ENCODE measurements at regions not wholly inside any gene's neighbourhood (a gene's known extent, or its start where the extent isn't known, plus 50 kb on each side); places are given as distances from the start of the nearest gene placed in this dataset.

DNA sequence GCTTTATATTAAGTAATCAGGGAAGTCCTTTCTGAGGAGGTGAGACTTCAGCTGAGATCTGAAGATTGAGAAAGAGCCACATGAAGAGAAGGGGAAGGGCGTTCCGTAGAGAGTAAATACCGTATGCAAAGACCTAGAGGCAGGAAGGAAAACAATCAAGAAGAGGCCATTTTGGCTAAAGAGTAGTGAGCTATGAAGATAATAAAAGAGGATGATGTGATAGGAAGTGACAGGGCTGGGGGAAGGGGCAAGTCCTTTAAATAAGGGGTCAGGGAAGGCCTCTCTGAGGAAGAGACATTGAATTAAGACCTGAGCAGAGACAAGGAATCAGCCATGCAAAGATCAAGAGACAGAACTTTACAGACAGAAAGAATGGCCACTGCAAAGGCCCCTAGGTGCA, 86.2 kb downstream of the ZIC3 start:
- Histone ChIP-seq H3K9me3 (ENCODE audit: control extremely low read depth in 1 of 3, control insufficient read depth in 2 of 3, insufficient read depth in 1 of 3, low read length in 2 of 3) (no peaks in the 10 kb centered on the region), H4K20me1 (ENCODE audit: control insufficient read depth, insufficient read depth, low read length, poor library complexity, severe bottlenecking) (no peaks in the 10 kb centered on the region), H2AFZ (ENCODE audit: insufficient read depth, low read depth, low read length, poor library complexity, severe bottlenecking) (no peak overlapping the region), H3K4me2 (replicated peaks; ENCODE audit: low read depth, low read length, poor library complexity, severe bottlenecking) (no peak overlapping the region), H3K4me3 (ENCODE audit: control extremely low read depth in 1 of 5, extremely low read depth in 1 of 5, insufficient read depth in 1 of 5, low read depth in 2 of 5, low read length in 4 of 5) (no peak overlapping the region), H3K79me2 (ENCODE audit: control insufficient read depth, insufficient read depth, low read length) (no peaks in the 10 kb centered on the region), H3K9ac (ENCODE audit: low read length) (no peak overlapping the region), H3K27me3 (replicated peaks in 1 of 4; ENCODE audit: control extremely low read depth in 1 of 4, control insufficient read depth in 3 of 4, insufficient read depth in 4 of 4, low read length in 3 of 4) (no peaks in the 10 kb centered on the region), H3K4me1 (ENCODE audit: control insufficient read depth in 2 of 2, insufficient read depth in 2 of 2, low read length in 2 of 2) (no peaks in the 10 kb centered on the region), H3K36me3 (replicated peaks in 1 of 2; ENCODE audit: control extremely low read depth in 1 of 2, control insufficient read depth in 1 of 2, extremely low read depth in 1 of 2, insufficient read depth in 2 of 2, low read length in 1 of 2) (no peaks in the 10 kb centered on the region), H3K27ac (ENCODE audit: low read length in 2 of 2) (no peak overlapping the region)
- ChIA-PET POLR2A (no interaction called here), CTCF (no interaction called here)
- H3K27ac Mint-ChIP-seq: no peak overlapping the region
- DNase-seq (no peak), ATAC-seq (ENCODE audit: low read depth) (no peak)
- intact Hi-C loops (cut with micrococcal nuclease): no loop called here
- H3K27me3 Mint-ChIP-seq: no peaks in the 10 kb centered on the region
- no peak overlapping the region for H3K4me3 Mint-ChIP-seq
- no peaks in the 10 kb centered on the region for H3K9me3 Mint-ChIP-seq (ENCODE audit: insufficient read depth)
- no peaks in the 10 kb centered on the region for H3K4me1 Mint-ChIP-seq
- no peak for TF ChIP-seq EZH2 (IDR thresholded peaks at IDR 0.05; ENCODE audit: borderline replicate concordance, insufficient read depth, low read depth, low read length, poor library complexity, severe bottlenecking)
- TF ChIP-seq, protein P1, sequence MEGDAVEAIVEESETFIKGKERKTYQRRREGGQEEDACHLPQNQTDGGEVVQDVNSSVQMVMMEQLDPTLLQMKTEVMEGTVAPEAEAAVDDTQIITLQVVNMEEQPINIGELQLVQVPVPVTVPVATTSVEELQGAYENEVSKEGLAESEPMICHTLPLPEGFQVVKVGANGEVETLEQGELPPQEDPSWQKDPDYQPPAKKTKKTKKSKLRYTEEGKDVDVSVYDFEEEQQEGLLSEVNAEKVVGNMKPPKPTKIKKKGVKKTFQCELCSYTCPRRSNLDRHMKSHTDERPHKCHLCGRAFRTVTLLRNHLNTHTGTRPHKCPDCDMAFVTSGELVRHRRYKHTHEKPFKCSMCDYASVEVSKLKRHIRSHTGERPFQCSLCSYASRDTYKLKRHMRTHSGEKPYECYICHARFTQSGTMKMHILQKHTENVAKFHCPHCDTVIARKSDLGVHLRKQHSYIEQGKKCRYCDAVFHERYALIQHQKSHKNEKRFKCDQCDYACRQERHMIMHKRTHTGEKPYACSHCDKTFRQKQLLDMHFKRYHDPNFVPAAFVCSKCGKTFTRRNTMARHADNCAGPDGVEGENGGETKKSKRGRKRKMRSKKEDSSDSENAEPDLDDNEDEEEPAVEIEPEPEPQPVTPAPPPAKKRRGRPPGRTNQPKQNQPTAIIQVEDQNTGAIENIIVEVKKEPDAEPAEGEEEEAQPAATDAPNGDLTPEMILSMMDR (IDR thresholded peaks at IDR 0.05): no peak
- WGBS (ENCODE audit: insufficient coverage): 59% methylated on average over 3 of the region's 3 CpGs

DNA sequence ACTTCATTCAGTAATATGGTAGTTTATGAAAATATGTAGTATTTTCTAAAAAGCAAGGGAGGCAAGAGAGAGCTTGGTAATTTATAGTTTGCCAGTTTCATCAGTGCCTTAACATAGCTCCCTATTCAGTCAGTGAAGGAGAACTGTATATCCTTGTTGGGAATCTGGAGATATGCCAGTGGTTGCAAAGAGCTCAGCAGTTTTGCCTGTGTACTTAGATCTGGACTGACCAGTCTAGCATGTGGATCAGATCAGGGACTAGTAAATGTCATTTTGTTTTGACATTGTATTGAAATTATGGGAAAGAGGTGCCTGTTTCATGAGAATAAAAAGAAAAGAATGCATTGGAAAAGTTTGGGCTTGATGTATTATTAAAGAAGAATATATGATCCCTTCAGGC, 88.6 kb downstream of the ZIC3 start:
- TF ChIP-seq, protein P1 (IDR thresholded peaks at IDR 0.05): no peak
- no peak for TF ChIP-seq EZH2 (IDR thresholded peaks at IDR 0.05; ENCODE audit: borderline replicate concordance, insufficient read depth, low read depth, low read length, poor library complexity, severe bottlenecking)
- Mint-ChIP-seq H3K9me3 (ENCODE audit: insufficient read depth) (no peaks in the 10 kb centered on the region), H3K27me3 (no peaks in the 10 kb centered on the region), H3K27ac (no peak overlapping the region), H3K4me1 (no peaks in the 10 kb centered on the region), H3K4me3 (no peak overlapping the region)
- no peaks in the 10 kb centered on the region for H3K27me3 ChIP-seq (replicated peaks in 1 of 4; ENCODE audit: control extremely low read depth in 1 of 4, control insufficient read depth in 3 of 4, insufficient read depth in 4 of 4, low read length in 3 of 4)
- intact Hi-C loops (cut with micrococcal nuclease): no loop called here
- no peaks in the 10 kb centered on the region for H3K36me3 ChIP-seq (replicated peaks in 1 of 2; ENCODE audit: control extremely low read depth in 1 of 2, control insufficient read depth in 1 of 2, extremely low read depth in 1 of 2, insufficient read depth in 2 of 2, low read length in 1 of 2)
- H2AFZ ChIP-seq (ENCODE audit: insufficient read depth, low read depth, low read length, poor library complexity, severe bottlenecking): no peak overlapping the region
- no peaks in the 10 kb centered on the region for H3K4me1 ChIP-seq (ENCODE audit: control insufficient read depth in 2 of 2, insufficient read depth in 2 of 2, low read length in 2 of 2)
- CTCF ChIA-PET: no interaction called here
- no peaks in the 10 kb centered on the region for H3K9me3 ChIP-seq (ENCODE audit: control extremely low read depth in 1 of 3, control insufficient read depth in 2 of 3, insufficient read depth in 1 of 3, low read length in 2 of 3)
- POLR2A ChIA-PET: no interaction called here
- H4K20me1 ChIP-seq (ENCODE audit: control insufficient read depth, insufficient read depth, low read length, poor library complexity, severe bottlenecking): no peaks in the 10 kb centered on the region
- H3K4me2 ChIP-seq (replicated peaks; ENCODE audit: low read depth, low read length, poor library complexity, severe bottlenecking): no peak overlapping the region
- H3K9ac ChIP-seq (ENCODE audit: low read length): no peak overlapping the region
- no peaks in the 10 kb centered on the region for H3K79me2 ChIP-seq (ENCODE audit: control insufficient read depth, insufficient read depth, low read length)
- ATAC-seq (ENCODE audit: low read depth): no peak
- no peak for DNase-seq
- no peak overlapping the region for H3K27ac ChIP-seq (ENCODE audit: low read length in 2 of 2)
- H3K4me3 ChIP-seq (ENCODE audit: control extremely low read depth in 1 of 5, extremely low read depth in 1 of 5, insufficient read depth in 1 of 5, low read depth in 2 of 5, low read length in 4 of 5): no peak overlapping the region
